ENCODE measurements at regions not wholly inside any gene's neighbourhood (a gene's known extent, or its start where the extent isn't known, plus 50 kb on each side); places are given as distances from the start of the nearest gene placed in this dataset.

DNA sequence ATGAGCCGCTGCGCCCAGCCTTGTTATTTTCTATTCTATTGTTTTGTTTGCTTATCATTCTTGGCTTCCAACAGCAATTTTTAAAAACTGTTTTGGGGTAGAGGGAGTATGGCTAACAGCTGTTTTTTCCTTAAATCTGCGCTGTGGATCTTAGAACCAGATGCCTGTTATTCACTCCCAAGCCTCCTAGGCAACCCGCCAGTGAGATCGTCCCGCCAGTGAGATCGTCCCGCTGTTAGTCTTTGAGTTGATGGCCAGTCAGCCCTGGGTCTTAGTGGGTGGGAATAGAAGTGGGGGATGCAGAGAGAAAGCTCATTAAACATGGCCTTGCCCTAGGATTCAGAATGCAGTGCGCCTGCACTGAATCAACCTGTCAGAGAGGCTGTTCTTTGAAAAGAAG is 67.3 kb upstream of the BICD1 start (continued):
- no peak for TF ChIP-seq ZFP3 (tag by site-specific recombination; IDR thresholded peaks at IDR 0.05; ENCODE audit: low read depth)
- no peak for TF ChIP-seq ZNF658 (tag by site-specific recombination; IDR thresholded peaks at IDR 0.05)
- TF ChIP-seq ZNF211 (tag by site-specific recombination; IDR thresholded peaks at IDR 0.05; ENCODE audit: low read depth), result no peak
- no peak for TF ChIP-seq GLIS1 (tag by site-specific recombination; IDR thresholded peaks at IDR 0.05)
- no peak for TF ChIP-seq ZBTB44 (tag by site-specific recombination; IDR thresholded peaks at IDR 0.05)
- no peak for TF ChIP-seq ZNF133 (tag by site-specific recombination; IDR thresholded peaks at IDR 0.05)
- TF ChIP-seq, protein P1, sequence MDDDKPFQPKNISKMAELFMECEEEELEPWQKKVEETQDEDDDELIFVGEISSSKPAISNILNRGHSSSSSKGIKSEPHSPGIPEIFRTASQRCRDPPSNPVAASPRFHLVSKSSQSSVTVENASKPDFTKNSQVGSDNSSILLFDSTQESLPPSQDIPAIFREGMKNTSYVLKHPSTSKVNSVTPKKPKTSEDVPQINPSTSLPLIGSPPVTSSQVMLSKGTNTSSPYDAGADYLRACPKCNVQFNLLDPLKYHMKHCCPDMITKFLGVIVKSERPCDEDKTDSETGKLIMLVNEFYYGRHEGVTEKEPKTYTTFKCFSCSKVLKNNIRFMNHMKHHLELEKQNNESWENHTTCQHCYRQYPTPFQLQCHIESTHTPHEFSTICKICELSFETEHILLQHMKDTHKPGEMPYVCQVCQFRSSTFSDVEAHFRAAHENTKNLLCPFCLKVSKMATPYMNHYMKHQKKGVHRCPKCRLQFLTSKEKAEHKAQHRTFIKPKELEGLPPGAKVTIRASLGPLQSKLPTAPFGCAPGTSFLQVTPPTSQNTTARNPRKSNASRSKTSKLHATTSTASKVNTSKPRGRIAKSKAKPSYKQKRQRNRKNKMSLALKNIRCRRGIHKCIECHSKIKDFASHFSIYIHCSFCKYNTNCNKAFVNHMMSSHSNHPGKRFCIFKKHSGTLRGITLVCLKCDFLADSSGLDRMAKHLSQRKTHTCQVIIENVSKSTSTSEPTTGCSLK (tag by site-specific recombination; IDR thresholded peaks at IDR 0.05), result no peak
- no peak for TF ChIP-seq ZNF2 (tag by site-specific recombination; IDR thresholded peaks at IDR 0.05)

DNA sequence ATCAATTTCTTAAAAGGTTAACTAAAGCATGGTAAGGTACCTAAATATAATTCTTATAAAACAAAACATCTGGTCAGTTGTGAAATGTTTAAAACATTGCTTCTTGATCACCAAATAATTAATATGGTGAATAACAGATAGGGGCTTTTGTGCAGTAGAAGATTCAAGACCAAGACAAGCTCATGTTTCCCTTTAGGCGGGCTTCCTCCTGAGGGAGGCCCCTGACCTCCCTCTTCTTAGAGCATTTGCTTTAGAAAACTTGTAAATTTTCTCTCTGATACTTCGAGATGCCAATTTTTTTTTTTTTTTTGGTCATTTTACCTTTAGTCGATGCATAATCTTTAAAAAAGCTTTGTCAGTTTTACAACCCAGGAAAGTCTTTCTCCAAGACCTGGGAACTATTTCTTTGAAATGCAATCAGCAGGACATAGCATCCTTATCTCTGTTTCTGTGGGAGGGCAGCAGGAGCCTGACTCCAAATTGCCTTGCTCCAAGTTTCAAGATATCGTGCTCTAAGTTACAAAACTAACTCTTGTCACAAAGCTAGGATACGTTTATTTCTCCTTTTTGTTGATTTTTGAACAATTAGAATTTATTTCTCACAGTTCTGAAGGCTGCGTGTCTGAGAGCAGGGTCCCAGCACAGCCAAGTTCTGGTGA is 66.6 kb upstream of the BICD1 start:
- CTCF ChIA-PET, result interaction anchor here (0.9 kb wide), 1 partner anchor 8 kb away, joined by 5 read pairs; no protein-coding TSS in a partner anchor
- H3K27ac ChIP-seq (ENCODE audit: extremely low read depth, low read depth, low read length), result no peak overlapping the region

GRCh38 chr12:32043928-32044549 is 62.6 kb upstream of the BICD1 start:
- Histone ChIP-seq H3K4me3 (ENCODE audit: low read depth, low read length) (no peak overlapping the region), H3K4me1 (ENCODE audit: control insufficient read depth, insufficient read depth, low read length) (no peaks in the 10 kb centered on the region), H3K9me3 (ENCODE audit: control insufficient read depth, insufficient read depth, low read depth, low read length) (no peaks in the 10 kb centered on the region), H3K36me3 (ENCODE audit: control insufficient read depth in 2 of 2, insufficient read depth in 1 of 2, low read length in 2 of 2) (no peaks in the 10 kb centered on the region), H3K27ac (ENCODE audit: extremely low read depth, low read depth, low read length) (no peak overlapping the region)
- TF ChIP-seq ZNF423 (tag by site-specific recombination; IDR thresholded peaks at IDR 0.05) (no peak), TRIM28 (IDR thresholded peaks at IDR 0.05; ENCODE audit: borderline replicate concordance, low read length) (peak; percentile 19; the same call in 1 of the 2 replicates), ZNF561 (tag by site-specific recombination; IDR thresholded peaks at IDR 0.05; ENCODE audit: borderline replicate concordance) (peak; percentile 46; the same call in 1 of the 2 replicates), HOXA7 (CRISPR knock-in tag; IDR thresholded peaks at IDR 0.05; ENCODE audit: borderline replicate concordance) (no peak), SETDB1 (IDR thresholded peaks at IDR 0.05; ENCODE audit: insufficient read length, low read length) (peak; percentile 99)
- TF ChIP-seq, protein P2, sequence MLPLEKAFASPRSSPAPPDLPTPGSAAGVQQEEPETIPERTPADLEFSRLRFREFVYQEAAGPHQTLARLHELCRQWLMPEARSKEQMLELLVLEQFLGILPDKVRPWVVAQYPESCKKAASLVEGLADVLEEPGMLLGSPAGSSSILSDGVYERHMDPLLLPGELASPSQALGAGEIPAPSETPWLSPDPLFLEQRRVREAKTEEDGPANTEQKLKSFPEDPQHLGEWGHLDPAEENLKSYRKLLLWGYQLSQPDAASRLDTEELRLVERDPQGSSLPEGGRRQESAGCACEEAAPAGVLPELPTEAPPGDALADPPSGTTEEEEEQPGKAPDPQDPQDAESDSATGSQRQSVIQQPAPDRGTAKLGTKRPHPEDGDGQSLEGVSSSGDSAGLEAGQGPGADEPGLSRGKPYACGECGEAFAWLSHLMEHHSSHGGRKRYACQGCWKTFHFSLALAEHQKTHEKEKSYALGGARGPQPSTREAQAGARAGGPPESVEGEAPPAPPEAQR (tag by site-specific recombination; IDR thresholded peaks at IDR 0.05), result no peak
- CTCF ChIA-PET, result interaction anchor here (0.6 kb wide), 1 partner anchor 362 kb away, joined by 3 read pairs; no protein-coding TSS in a partner anchor
- POLR2A ChIA-PET, result no interaction called here

More for the DNA sequence above, 66.6 kb upstream of the BICD1 start:
- Histone ChIP-seq H3K4me3 (ENCODE audit: low read depth, low read length) (no peak overlapping the region), H3K9me3 (ENCODE audit: control insufficient read depth, insufficient read depth, low read depth, low read length) (no peaks in the 10 kb centered on the region), H3K36me3 (ENCODE audit: control insufficient read depth in 2 of 2, insufficient read depth in 1 of 2, low read length in 2 of 2) (no peaks in the 10 kb centered on the region), H3K4me1 (ENCODE audit: control insufficient read depth, insufficient read depth, low read length) (no peaks in the 10 kb centered on the region)
- POLR2A ChIA-PET, result interaction anchor here (0.8 kb wide), 1 partner anchor 613 kb away, joined by 3 read pairs; no protein-coding TSS in a partner anchor
- TF ChIP-seq PRDM6 (tag by site-specific recombination; IDR thresholded peaks at IDR 0.05) (peak; percentile 55; the same call in 1 of the 2 replicates), ZFHX2 (tag by site-specific recombination; conservative IDR thresholded peaks at IDR 0.05) (0 out of 2 replicates have a peak, but pooled peaks have one; percentile 16), ZNF394 (tag by site-specific recombination; IDR thresholded peaks at IDR 0.05; ENCODE audit: borderline replicate concordance) (no peak), ZIC2 (tag by site-specific recombination; IDR thresholded peaks at IDR 0.05) (peak; percentile 33; the same call in 1 of the 2 replicates), ZNF335 (tag by site-specific recombination; conservative IDR thresholded peaks at IDR 0.05) (peak; percentile 55)

Measured in HEK293 (cell line).